Mucosa of descending colon (tissue), 3 donors: ENCODE measurements at regions not wholly inside any gene's neighbourhood (a gene's known extent, or its start where the extent isn't known, plus 50 kb on each side); places are given as distances from the start of the nearest gene placed in this dataset.
A peak's percentile ranks its signal among the peaks of the same experiment; 100 is the strongest.
"Not testable (repeated sequence)": the region's sequence is repeated elsewhere in the genome, so short reads cannot be mapped to it uniquely, and the experiment has no call there.

Source experiments
- ATAC-seq: fragments of 200-7000 bp; cut with Tn5 transposase; one replicate; pipeline ENCODE4 v1.9.1; 2020; ENCODE audit warnings: mild to moderate bottlenecking, moderate library complexity
- DNase-seq, 3 donors: peaks; one replicate each; pipeline ENCODE4 v3.0.0-alpha.2; 2020
- H3K36me3 ChIP-seq: fragments of 200-600 bp; one replicate; pipeline ENCODE4 v1.8.0; 2021; ENCODE audit warnings: low read depth, mild to moderate bottlenecking
- H3K4me1 ChIP-seq: fragments of 200-600 bp; one replicate; pipeline ENCODE4 v1.8.0; 2021; ENCODE audit warnings: low read depth, mild to moderate bottlenecking
- H3K4me3 ChIP-seq: fragments of 200-600 bp; one replicate; pipeline ENCODE4 v1.8.0; 2021; ENCODE audit warnings: mild to moderate bottlenecking
- H3K9me3 ChIP-seq: fragments of 200-600 bp; one replicate; pipeline ENCODE4 v1.8.0; 2021; ENCODE audit warnings: mild to moderate bottlenecking
- intact Hi-C, 2 donors: fragments of 100-400 bp; cut with DNase I in 1 of 2; cut with micrococcal nuclease in 1 of 2; formaldehyde crosslinking; loops; one replicate each; pipeline versions ENCODE4 v1.11.0 to v1.11.1; 2022; cut with DNase I, micrococcal nuclease
- TF ChIP-seq, protein P1 (sequence below): fragments of 200-600 bp; IDR thresholded peaks from one replicate; pipeline ENCODE4 v1.8.0; 2022; ENCODE audit warnings: antibody characterized with exemption, mild to moderate bottlenecking
- donor health status: DM: no; HTN: no; CAD: no; lungs with moderate emphysema.
- donor health status: DM: no; HTN: no; CAD: no.
- donor health status: DM: no; HTN: yes; CAD: no.

DNA sequence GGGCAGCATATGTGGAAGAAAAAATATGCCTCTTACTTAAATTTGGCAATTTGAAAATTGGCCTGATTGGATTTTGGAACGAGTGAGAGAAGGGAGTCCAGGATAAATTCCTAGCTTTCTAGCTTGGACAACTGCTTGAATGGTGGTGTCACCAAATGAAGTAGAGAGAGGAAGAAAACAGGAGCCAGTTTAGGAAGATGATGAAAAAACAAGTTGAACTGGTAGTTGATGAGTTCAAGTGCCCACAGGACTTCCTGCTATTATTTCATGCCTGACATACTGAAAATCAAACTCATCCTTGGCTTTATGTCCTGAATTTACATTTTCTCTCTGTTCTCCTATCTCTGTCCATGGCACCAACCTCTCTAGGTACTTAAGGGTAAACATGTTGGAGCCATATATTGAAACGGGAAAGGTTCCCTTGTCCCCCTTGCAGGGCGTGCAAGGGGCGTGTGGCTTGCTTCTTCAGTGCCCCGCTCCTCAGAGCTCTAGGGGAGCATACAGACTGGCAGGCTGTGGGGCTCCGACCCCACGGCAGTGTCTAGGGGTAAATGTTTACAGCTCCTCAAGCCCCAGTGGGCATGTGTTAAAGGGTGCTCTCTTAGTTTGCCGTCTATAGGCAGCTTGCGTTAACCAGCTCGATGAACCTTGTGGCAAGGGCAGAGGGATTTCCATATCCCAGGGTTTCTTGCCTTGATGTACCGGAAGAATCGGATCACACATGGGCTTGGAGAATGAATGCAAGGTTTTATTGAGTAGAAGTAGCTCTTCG, 250.7 kb upstream of the PGRMC2 start:
- no peaks in the 10 kb centered on the region for H3K4me1 ChIP-seq
- H3K36me3 ChIP-seq: no peaks in the 10 kb centered on the region
- H3K9me3 ChIP-seq: no peaks in the 10 kb centered on the region
- DNase-seq (no peak), ATAC-seq (no peak)
- intact Hi-C loops: no loop called here
- H3K4me3 ChIP-seq: no peak overlapping the region
- TF ChIP-seq, protein P1, sequence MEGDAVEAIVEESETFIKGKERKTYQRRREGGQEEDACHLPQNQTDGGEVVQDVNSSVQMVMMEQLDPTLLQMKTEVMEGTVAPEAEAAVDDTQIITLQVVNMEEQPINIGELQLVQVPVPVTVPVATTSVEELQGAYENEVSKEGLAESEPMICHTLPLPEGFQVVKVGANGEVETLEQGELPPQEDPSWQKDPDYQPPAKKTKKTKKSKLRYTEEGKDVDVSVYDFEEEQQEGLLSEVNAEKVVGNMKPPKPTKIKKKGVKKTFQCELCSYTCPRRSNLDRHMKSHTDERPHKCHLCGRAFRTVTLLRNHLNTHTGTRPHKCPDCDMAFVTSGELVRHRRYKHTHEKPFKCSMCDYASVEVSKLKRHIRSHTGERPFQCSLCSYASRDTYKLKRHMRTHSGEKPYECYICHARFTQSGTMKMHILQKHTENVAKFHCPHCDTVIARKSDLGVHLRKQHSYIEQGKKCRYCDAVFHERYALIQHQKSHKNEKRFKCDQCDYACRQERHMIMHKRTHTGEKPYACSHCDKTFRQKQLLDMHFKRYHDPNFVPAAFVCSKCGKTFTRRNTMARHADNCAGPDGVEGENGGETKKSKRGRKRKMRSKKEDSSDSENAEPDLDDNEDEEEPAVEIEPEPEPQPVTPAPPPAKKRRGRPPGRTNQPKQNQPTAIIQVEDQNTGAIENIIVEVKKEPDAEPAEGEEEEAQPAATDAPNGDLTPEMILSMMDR: no peak

DNA sequence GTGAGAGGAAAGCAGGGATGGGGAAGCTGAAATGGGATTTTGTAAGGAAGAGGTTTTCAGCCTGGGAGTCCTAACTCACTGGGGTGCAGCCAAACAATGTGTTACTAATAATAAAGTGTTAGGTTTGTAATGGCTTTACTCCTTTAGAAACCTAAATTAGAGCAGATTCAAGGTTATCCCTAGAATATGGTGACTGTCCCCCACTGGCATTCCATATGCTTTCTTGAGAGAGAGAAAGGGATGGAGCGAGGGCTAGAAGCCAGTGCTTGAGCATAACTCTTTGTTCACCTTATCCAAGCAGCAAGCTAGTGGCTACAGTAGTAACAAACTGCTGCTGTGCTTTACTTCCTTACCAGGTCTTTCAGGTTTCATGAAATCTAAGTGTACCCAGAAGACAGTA, 249.1 kb upstream of the PGRMC2 start:
- no peaks in the 10 kb centered on the region for H3K36me3 ChIP-seq
- ATAC-seq (no peak), DNase-seq (no peak)
- intact Hi-C loops: no loop called here
- H3K9me3 ChIP-seq: no peaks in the 10 kb centered on the region
- H3K4me1 ChIP-seq: no peaks in the 10 kb centered on the region
- H3K4me3 ChIP-seq: no peak overlapping the region
- TF ChIP-seq, protein P1: no peak

DNA sequence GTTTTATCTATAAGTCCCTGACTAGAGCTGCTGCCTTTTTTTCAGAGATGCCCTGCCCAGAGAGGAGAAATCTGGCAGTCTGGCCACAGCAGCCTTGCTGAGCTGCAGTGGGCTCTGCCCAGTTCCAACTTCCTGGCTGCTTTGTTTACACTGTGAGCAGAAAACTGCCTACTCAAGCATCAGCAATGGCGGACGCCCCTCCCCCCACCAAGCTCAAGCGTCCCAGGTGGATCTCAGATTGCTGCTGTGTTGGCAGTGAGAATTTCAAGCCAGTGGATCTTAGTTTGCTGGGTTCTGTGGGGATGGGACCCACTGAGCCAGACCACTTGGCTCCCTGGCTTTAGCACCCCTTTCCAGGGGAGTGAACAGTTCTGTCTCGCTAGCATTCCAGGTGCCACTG, 247.9 kb upstream of the PGRMC2 start:
- DNase-seq, H3K4me3 ChIP-seq, intact Hi-C loops, H3K9me3 ChIP-seq, ATAC-seq, H3K36me3 ChIP-seq, H3K4me1 ChIP-seq: not testable (repeated sequence)

DNA sequence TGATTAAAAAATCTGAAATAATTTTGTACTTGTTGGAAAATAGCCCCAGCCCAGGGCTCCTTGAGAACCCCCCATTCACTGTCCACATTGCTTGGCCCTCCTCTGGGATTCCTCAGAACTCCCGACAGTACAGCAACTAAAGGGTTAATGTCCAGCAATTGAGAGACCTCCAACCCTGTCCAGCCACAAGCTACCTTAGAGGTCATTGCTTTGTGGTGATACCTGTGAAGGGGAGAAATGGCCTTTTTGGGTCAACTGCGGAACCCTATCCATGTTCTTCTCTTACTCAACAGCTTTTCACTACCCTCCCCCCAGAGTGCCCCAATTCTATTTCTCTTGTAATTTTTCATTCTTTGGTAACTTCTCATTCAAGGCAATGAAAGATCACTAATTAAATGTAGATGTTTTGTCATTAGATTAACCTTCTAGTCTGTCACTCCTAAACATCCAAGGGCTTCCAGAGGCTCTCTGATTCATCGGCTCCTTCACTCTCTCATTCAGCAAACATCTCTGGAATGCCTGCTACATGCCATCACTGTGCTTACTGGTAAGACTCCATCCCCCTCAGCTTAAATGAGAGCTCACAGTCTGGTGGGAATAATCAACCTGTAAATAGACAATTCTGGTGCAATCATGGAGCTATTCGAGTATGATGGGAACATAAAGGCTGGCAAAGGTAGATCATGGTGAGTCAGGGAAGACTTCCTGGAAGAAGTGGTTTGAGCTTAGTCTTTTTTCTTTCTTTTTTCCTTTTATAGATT, 241.4 kb upstream of the PGRMC2 start:
- no peak overlapping the region for H3K4me3 ChIP-seq
- ATAC-seq (no peak), DNase-seq (no peak)
- H3K4me1 ChIP-seq: no peaks in the 10 kb centered on the region
- TF ChIP-seq, protein P1: no peak
- no peaks in the 10 kb centered on the region for H3K9me3 ChIP-seq
- intact Hi-C loops: no loop called here
- no peaks in the 10 kb centered on the region for H3K36me3 ChIP-seq

DNA sequence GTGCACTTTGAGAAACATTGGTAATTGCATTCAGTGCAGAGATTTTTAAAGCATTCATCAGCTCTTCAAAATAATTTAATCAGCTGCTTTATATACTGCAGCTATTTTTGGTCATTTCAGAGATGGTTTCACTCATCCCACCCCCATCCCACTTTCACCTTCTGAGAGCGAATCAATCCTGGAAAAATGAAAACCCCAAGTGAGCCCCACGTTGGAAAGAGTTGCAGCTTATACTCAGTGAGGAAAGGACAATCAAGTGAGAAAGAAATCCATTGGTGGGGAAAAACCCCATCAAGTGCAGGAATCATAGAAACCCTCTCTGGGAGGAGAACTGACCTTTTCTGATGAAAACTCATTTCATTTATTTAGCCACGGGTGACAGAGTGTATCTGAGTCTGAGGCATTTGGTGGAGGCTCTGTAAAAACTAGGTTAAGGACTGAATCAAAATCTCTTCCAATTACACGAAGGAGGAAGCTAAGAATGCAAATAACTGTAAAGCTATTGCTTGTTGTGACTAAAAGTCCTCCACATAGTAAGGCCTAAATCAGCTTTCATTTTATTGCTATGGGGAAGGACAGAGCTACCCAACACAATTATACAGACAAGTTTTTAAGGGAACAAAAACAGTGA, 240.4 kb upstream of the PGRMC2 start:
- TF ChIP-seq, protein P1: no peak
- DNase-seq: no peak
- ATAC-seq: peak; percentile 31
- no peaks in the 10 kb centered on the region for H3K4me1 ChIP-seq
- intact Hi-C loops: no loop called here
- no peak overlapping the region for H3K4me3 ChIP-seq
- H3K36me3 ChIP-seq: no peaks in the 10 kb centered on the region
- no peaks in the 10 kb centered on the region for H3K9me3 ChIP-seq

DNA sequence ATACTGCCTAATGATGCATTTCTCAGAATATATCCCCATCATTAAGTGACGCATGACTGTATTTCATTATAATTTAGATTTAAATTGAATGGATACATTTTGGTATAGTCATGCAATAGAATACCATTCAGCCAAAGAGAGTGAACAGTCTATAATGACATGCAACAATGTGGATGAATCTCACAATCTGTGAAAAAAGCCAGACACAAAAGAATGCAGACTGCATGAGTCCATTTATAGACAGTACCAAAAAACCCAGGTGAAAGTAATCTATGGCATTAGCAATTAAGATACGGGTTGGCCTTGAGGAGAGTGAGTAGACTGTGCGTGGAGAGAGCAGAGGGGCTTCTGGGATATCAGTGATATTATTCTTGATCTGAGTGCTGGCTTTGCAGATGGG, 239.7 kb upstream of the PGRMC2 start:
- no peak for DNase-seq

More for the DNA sequence above, 239.7 kb upstream of the PGRMC2 start:
- ATAC-seq: no peak
- Histone ChIP-seq H3K4me3 (no peak overlapping the region), H3K9me3 (no peaks in the 10 kb centered on the region), H3K36me3 (no peaks in the 10 kb centered on the region), H3K4me1 (no peaks in the 10 kb centered on the region)
- TF ChIP-seq, protein P1: no peak
- intact Hi-C loops: no loop called here
